Right renal pelvis (tissue), 4 donors: ENCODE measurements at regions not wholly inside any gene's neighbourhood (a gene's known extent, or its start where the extent isn't known, plus 50 kb on each side); places are given as distances from the start of the nearest gene placed in this dataset.
"Not testable (repeated sequence)": the region's sequence is repeated elsewhere in the genome, so short reads cannot be mapped to it uniquely, and the experiment has no call there.

Experiments used
- DNase-seq, 4 donors: peaks; one replicate each; pipeline ENCODE4 v3.0.0-alpha.2; 2013; ENCODE audit warnings: low read depth in 4 of 4, low spot score in 3 of 4, missing footprints in 1 of 4

DNA sequence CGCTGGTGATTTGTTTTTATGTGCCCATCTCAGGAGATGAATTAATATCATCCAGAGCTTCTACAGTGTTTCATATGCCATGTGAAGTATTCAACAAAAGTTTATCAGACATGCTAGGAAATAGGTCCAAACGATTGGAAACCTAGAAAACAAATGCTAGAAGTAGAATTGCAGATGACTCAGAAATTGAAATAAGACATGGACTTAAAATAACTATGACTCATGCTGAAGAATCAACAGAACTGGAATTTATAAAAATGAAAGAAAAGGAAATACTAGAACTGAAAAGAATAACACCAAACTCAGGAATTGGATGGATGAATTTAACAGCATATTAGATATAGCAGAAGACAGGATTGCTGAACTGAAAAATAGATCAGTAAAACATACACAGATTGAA is 172.7 kb upstream of the GIMD1 start:
- DNase-seq, result no peak

DNA sequence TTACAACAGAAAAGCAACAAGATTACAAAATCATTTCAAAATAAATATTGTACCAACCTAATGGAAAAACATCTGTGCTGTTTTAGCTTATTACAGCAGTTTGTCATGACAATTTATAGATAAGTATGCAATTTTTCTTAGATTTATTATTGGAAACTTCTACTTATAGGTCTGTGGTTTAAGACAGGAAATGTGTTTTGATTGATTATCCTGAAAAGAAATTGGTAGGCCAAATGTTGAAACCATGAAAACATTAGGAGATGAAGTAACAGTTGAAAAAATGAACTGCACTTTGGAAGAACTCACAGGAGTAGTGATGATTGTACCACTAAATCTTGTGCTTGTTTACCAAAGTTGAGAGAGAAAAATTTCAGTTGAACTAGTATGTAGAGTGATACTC is 162.2 kb upstream of the GIMD1 start:
- no peak for DNase-seq

DNA sequence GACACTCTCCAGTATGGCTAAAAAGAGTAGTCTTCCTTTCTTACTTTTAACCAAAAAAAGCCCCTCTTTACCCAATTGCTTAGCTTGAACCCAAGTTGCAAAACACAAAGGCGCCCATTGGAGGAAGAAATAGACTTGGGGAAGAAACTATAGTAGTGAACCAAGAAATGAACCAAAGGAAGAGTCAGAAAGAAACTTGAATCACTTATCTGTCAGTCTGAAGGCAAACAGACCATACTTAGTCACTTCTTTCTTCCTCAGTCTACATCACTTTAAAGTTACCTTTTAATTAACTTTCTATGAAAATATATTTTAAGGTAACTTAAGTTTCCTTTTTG is 161.4 kb upstream of the GIMD1 start:
- no peak for DNase-seq

DNA sequence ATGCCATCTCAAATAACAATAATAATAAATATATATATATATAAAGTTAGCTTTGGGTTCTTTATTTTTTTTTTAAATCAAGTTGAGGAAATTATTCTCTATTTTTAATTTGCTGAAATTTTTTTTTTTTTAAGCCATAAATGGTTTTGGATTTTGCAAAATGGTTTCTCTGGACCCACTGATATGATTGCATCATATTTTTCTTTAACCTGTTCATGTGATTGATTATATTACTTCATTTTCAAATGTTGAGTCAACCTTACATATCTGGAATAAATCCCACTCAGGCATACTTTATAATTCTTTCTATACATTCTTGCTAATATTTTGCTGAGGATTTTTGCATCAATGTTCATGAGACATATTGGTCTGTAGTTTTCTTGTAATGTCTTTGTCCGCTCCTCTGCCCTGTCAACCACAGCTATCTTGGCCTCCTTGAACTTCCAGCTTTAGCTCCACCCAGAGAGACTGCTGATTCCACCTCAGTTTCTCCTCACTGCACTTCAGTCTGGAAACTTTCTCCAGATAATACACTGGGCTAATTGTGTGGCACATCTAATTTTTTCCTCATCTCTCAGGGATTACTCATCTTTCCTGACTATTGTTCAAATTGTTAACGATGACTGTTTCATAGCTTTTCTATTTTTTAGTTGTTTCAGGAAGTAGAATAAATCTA is 160.9 kb upstream of the GIMD1 start:
- DNase-seq, result no peak

DNA sequence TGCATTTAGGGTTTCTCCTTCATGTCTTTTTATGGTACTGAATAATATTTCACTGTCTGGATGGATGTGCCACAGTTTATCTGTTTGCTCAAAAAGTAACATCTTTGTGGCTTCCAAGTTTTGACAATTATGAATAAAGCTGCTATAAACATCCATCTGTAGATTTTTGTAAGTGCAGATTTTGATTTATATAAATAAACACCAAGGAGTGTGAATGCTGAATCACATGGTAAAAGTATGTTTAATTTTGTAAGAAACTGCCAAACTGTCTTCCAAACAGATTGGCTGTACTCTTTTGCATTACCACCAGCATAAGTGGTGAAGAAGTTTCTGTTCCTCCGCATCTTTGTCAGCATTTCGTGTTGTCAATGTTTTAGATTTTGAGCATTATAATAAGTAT is 158.7 kb upstream of the GIMD1 start:
- no peak for DNase-seq

DNA sequence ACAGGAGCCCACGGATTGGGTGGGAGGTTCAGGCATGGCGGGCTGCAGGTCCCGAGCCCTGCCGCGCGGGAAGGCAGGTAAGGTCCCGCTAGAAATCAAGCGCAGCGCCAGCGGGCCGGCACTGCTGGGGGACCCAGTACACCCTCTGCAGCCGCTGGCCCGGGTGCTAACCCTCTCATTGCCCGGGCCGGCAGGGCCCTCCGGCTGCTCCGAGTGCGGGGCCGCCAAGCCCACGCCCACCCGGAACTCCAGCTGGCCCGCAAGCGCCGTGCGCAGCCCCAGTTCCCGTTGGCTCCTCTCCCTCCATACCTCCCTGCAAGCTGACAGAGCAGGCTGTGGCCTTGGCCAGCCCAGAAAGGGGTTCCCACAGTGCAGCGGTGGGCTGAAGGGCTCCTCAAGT is 156.8 kb upstream of the GIMD1 start:
- not testable (repeated sequence) for DNase-seq

DNA sequence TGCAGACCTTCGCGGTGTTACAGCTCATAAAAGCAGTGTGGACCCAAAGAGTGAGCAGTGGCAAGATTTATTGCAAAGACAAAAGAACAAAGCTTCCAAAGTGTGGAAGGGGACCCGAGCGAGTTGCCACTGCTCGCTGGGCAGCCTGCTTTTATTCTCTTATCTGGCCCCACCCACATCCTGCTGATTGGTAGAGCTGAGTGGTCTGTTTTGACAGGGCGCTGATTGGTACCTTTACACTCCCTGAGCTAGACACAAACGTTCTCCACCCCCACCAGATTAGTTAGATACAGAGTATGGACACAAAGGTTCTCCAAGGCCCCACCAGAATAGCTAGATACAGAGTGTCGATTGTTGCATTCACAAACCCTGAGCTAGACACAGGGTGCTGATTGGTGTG is 156.2 kb upstream of the GIMD1 start:
- not testable (repeated sequence) for DNase-seq

DNA sequence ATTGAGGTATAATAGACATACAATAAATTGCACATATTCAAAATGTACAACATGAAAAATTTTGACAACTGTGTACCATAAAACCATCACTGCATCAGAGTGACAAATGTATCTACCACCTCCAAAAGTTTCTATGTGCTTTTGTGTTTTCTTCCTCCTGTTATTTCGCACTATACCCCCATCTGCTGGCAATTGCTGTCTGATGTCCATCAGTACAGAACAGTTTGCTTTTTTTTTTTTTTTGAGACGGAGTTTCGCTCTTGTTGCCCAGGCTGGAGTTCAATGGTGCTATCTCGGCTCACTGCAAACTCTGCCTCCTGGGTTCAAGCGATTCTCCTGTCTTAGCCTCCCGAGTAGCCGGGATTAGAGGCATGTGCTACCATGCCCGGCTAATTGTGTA is 154.3 kb upstream of the GIMD1 start:
- DNase-seq, result no peak

DNA sequence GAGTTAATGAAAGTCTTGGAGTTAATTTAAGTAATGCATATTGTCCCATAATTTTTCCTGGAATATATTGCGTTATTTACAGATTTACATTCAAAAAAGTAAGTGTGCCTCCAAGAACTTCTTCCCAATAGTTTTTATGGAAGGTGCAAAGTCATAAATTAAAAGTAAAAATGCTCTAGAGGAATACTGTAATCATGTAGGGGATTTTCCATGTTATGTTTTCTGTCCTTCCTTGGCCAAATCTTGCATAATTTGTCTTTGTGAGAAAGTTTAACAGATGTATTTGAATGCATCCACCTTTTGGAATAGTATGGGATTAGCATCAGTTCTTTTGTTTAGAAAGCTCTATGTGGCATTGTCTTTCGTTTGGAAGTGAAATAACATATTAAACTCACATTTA is 144.1 kb upstream of the GIMD1 start:
- DNase-seq, result no peak

DNA sequence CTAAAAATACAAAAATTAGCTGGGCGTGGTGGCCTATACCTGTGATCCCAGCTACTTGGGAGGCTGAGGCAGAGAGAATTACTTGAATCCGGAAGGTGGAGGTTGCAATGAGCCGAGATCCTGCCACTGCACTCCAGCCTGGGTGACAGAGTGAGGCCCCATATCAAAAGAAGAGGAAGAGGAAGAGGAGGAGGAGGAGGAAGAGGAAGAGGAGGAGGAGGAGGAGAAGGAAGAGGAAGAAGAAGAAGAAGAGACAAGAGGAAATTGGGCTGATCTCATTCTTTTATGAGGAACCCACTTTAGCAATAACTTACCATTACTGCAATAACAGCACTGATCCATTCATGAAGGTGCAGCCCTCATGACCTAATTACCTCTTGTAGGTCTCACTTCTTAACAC is 138.9 kb upstream of the GIMD1 start:
- no peak for DNase-seq

DNA sequence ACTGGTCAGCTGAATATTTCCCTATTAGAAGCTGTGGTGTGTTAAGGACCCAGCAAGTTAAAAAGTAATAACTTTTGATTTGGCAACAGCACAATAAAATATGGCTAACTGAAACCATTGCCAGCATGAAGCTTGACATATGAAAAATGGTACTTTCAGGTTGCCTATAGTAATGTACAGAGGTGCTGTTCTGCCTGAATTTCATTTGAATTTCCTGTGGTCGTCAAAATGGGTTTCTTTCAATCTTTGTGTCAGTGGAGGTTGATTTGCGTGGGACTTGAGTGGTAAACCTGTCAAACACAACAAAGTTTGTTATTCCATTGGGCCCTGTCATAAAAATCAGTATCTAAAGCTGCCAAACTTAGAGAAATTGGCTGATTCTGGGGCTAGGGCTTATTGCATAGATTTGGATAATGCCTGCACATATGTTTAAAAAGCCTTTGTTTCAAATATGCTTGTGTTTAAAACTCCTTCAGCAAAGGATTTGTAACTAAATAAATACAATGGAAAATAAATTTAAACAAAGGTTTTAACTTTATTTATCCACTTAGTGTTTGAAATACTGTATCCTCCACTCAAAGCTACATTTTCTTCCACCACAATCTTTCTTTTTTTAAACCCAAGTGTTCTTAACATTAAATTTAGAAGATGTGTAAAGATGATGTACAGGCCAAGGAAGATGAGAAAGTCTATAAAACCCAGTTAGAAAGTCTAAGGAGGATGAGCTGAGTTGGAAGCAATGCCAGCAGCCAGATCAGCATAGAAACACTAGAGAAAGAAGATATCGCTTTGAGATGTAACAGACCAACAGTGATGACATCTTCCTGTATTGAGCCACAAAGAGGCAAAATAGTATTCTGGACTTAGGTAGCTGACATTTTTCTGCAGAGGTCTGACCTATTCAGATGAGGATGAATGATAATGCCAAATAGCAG is 134.8 kb upstream of the GIMD1 start:
- DNase-seq, result no peak

DNA sequence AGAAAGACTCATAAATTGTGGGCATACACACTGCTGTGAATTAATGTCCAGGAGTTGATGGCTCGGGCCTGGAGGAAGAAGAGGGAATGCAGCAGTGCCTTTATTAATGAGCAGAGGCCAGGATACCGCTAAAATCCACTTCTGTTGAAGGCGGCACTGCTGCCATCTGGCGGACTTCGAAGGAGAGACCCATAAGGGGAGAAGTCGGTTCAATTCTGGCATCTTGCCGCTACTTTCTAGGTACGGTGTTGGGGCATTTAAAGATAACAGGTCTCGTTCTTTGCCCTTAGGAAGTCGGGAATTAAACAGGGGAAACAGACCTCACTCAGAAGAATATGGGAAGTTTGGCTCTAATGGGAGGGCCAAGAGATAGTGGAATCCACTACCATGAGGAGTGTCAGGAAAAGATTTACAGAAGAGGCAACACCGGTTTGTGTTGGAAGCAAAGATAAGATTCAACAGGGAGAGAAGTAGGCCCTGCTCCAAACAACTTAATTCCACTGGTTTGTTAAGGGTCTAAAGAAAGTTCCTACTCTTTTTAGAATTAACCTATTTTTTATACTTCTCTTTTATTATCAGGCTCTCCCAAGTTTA is 133.6 kb upstream of the GIMD1 start:
- DNase-seq, result peak; percentile 30 to 43 (median 36)

DNA sequence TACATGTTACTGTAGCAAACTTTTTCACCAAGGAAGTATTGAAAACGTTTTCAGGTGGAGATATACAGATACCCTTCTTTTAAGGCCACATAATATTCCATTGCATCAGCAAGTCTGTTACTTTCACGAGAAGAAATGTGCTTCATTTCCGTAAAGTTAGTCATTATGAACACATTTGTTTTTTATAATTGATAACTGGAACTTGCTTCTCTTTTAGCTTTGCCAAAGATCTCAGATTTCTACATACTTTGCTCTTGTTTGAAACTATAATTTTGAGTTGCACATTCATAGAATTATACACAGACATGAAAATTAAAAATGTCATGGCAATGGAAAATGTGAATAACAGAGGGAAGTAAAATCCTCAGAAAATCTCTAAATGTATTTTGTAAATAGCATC is 128.7 kb upstream of the GIMD1 start:
- no peak for DNase-seq

DNA sequence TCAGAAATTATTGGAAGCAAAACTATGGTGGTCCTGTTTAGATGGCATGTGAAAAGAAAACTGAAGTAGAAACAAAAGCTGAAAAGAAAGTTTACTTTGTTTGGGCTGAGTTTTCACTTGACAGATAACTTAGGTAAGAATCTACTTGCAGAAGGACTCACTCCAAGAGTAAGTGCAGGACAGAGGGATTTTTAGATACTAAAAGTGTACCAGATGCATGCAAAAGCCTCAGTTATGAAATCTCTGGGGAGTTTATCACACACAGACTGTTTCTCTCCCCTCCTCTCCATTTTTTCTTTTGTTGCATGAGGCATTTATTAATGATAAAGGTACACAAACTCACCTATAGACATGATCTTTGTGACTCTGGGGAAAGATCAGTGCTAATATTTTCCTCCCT is 127.5 kb upstream of the GIMD1 start:
- DNase-seq, result no peak

DNA sequence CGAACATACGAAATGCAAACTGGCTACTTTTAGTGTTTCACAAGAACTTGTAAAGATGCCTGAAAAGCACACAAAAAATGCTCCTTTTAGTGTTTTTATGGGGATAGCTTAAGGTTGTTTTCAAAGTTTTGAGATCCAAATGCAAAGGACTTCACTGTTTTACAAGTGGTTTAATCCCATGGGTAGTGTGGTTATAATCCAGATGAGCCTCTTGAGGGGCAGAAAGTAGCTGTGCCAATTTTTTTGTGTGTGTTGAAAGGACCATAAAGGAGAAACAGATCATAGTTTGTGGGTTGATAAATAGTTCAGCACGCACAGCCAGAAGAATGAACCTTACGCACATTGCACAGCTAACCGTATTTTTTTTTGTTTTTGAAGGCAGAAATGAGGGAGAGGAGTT is 126.9 kb upstream of the GIMD1 start:
- no peak for DNase-seq

DNA sequence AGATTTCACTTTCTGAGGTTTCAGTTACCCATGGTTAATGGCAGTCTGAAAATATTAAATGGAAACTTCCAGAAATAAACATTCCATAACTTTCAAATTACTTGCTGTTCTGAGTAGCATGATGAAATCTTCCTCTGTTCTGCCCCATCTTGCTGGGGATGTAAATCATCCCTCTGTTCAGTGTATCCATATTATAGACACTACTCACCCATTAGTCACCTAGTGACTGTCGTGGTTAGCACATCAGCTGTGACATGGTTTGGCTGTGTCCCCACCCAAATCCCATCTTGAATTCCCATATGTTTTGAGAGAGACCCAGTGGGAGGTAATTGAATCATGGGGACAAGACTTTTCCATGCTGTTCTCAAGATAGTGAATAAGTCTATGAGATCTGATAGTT is 125.5 kb upstream of the GIMD1 start:
- DNase-seq, result no peak

DNA sequence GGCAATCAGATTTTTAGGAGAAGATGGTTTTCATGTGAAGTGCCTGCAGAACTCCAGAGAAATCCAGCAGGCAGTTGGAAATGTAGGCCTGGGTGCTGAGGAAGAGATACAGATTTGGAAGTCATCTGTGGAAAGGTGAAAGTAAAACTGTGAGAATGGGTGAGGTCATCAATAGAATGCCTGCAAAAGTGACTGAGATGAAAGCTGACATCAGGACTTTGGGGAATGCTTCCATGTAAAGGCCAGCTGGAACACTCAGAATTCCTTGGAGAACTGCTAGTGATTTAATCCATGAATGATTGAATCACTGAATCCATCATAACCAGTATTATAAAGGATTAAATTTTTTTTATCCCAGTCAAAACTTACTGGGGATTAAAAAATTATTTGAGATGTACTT is 124.5 kb upstream of the GIMD1 start:
- DNase-seq, result no peak

DNA sequence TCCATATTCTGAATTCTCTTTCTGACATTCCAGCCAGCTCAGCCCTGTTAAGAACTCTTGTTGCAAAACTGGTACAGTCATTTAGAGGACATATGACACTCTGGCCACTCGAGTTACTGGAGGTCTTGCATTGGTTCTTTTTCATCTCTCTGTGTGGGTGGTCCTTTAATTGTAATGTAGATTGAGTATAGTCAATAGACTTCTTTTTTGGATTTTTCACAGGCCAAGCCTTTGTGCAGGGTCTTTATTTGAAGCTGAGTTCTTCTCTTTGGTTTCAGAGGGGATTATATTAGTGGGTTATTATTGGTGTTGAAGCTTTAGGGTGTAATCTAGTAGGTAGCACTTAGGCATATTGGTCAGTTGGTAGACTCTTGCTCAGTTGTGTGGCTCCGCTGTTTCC is 118.0 kb upstream of the GIMD1 start:
- DNase-seq, result no peak

DNA sequence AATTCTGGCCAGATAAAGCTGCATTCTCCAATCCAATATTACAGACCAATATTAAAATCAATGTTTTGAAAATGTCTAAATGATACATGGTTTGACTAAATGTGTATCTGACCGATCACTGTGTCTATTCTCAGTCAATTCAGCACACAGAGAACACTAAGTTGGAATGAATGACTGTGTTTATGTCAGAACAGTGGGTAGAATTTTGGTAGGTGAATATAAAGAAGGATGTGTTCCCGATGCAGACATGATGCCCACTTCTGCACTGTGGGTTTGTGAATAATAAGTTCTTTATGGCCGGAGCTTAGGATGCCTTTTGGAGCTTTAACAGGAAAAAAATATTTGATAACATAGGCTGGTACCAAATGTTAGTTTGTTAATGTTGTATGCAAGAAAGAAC is 113.2 kb upstream of the GIMD1 start:
- DNase-seq, result no peak

DNA sequence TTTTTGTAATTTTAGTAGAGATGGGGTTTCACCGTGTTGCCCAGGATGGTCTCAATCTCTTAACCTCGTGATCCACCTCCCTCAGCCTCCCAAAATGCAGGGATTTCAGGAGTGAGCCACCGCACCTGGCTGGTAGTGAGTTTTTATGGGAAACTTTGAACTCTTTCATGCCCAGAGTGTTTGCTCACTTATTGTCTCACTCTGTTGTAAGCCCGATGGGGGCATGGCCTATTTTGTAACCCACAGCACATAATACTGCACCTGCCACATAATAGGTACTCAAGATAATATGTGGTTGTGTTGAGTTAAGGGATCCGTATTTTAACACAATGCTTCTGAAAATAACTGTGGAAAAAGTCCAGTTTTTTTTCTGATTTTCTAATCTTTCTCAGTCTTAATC is 109.6 kb upstream of the GIMD1 start:
- DNase-seq, result no peak

DNA sequence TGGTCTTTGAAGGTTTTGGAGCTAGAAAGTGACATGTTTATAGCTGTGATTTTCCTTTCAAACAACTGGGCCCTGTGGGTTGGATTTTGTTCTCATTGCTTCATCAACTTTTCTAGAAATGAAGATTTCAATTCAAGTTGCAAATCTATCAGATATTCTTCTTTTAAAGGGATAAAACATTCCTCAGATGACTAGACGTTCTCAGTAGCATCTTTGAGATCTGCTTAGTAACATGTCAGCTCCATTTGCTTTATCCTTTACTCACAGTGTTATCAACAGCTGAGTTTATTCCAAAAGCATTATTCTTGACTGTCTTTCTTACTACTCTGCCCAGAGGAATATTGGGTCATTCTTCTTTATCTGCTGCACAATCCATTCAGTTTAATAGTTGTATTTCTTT is 108.2 kb upstream of the GIMD1 start:
- no peak for DNase-seq

DNA sequence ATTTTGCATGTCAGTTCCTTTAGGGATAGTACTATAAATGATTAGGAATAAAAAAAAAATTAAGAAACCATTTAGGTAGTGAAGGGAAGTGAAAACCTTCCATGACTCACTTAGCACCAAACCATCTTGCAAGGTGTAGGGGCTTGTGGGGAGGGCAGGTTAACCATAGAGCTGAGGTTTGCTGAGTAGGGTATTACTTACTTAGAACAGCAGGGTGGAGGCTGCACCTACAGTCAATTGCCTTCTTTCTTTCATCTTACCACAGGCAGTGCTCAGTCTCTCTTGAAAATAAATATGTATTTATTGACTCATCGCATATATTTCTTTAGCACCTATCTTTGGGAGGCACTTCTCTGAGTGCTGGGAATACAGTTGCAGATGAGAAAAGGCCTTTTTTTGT is 104.9 kb upstream of the GIMD1 start:
- DNase-seq, result no peak
